MM.1S (cell line): ENCODE measurements at regions not wholly inside any gene's neighbourhood (a gene's known extent, or its start where the extent isn't known, plus 50 kb on each side); places are given as distances from the start of the nearest gene placed in this dataset.
"Not testable (repeated sequence)": the region's sequence is repeated elsewhere in the genome, so short reads cannot be mapped to it uniquely, and the experiment has no call there.

ENCODE experiments used
- CTCF ChIP-seq: fragments of 300-600 bp; sonication (generic); IDR thresholded peaks from 2 replicates; pipeline ENCODE4 v1.5.1; 2016; ENCODE audit warnings: antibody characterized with exemption, low read length, mixed read lengths
- EZH2 ChIP-seq: fragments of 300-600 bp; sonication (generic); optimal IDR thresholded peaks from 2 replicates; pipeline ENCODE3; 2017; ENCODE audit warnings: low read depth, mild to moderate bottlenecking, antibody characterized with exemption, low read length, mixed read lengths

GRCh38 chr10:124148509-124149188 lies 55.3 kb upstream of the CHST15 start:
- TF ChIP-seq CTCF, EZH2: not testable (repeated sequence)
